ENCODE measurements at regions not wholly inside any gene's neighbourhood (a gene's known extent, or its start where the extent isn't known, plus 50 kb on each side); places are given as distances from the start of the nearest gene placed in this dataset.

GRCh38 chr2:58914733-58915505, 673.8 kb upstream of the FANCL start:
- Histone ChIP-seq H3K9me3 (ENCODE audit: control insufficient read depth, insufficient read depth, low read depth, low read length) (no peaks in the 10 kb centered on the region), H3K4me1 (ENCODE audit: control insufficient read depth, insufficient read depth, low read length) (no peaks in the 10 kb centered on the region), H3K27me3 (ENCODE audit: control insufficient read depth, insufficient read depth, low read length) (no peaks in the 10 kb centered on the region), H3K36me3 (ENCODE audit: control insufficient read depth, insufficient read depth, low read length) (no peaks in the 10 kb centered on the region), H3K4me3 (ENCODE audit: low read depth in 2 of 2, low read length in 2 of 2) (no peak overlapping the region), H3K27ac (ENCODE audit: low read length) (no peak overlapping the region)
- TF ChIP-seq, protein P1, sequence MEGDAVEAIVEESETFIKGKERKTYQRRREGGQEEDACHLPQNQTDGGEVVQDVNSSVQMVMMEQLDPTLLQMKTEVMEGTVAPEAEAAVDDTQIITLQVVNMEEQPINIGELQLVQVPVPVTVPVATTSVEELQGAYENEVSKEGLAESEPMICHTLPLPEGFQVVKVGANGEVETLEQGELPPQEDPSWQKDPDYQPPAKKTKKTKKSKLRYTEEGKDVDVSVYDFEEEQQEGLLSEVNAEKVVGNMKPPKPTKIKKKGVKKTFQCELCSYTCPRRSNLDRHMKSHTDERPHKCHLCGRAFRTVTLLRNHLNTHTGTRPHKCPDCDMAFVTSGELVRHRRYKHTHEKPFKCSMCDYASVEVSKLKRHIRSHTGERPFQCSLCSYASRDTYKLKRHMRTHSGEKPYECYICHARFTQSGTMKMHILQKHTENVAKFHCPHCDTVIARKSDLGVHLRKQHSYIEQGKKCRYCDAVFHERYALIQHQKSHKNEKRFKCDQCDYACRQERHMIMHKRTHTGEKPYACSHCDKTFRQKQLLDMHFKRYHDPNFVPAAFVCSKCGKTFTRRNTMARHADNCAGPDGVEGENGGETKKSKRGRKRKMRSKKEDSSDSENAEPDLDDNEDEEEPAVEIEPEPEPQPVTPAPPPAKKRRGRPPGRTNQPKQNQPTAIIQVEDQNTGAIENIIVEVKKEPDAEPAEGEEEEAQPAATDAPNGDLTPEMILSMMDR (IDR thresholded peaks at IDR 0.05): no peak
- TF ChIP-seq REST (IDR thresholded peaks at IDR 0.05; ENCODE audit: insufficient read depth in 1 of 2, low read depth in 2 of 2, low read length in 1 of 2): no peak
- ATAC-seq (no peak), DNase-seq (ENCODE audit: low read depth, low spot score) (no peak)
- in situ Hi-C loops (cut with HindIII; ENCODE audit: low pct_unique_long_range_greater_than_20kb, low sequenced_read_pairs): no loop called here
- intact Hi-C loops (cut with micrococcal nuclease; ENCODE audit: unreplicated experiment): no loop called here
- CTCF ChIA-PET: no interaction called here
- POLR2A ChIA-PET: no interaction called here
- no TSS peak for BruUV-seq (replicated peaks)

- H3K9me3 ChIP-seq (ENCODE audit: control insufficient read depth, insufficient read depth, low read depth, low read length): no peaks in the 10 kb centered on the region
- ATAC-seq (no peak), DNase-seq (ENCODE audit: low read depth, low spot score) (no peak)
- ChIA-PET POLR2A (no interaction called here), CTCF (no interaction called here)
- H3K27ac ChIP-seq (ENCODE audit: low read length): no peak overlapping the region
- intact Hi-C loops (cut with micrococcal nuclease; ENCODE audit: unreplicated experiment): no loop called here
- BruUV-seq (replicated peaks): no TSS peak
- no peaks in the 10 kb centered on the region for H3K36me3 ChIP-seq (ENCODE audit: control insufficient read depth, insufficient read depth, low read length)
- TF ChIP-seq REST (IDR thresholded peaks at IDR 0.05; ENCODE audit: insufficient read depth in 1 of 2, low read depth in 2 of 2, low read length in 1 of 2) (no peak), POLR2AphosphoS5 (IDR thresholded peaks at IDR 0.05; ENCODE audit: low read depth, low read length) (no peak), TCF7L2 (IDR thresholded peaks at IDR 0.05; ENCODE audit: low read depth, low read length) (no peak), SIN3A (IDR thresholded peaks at IDR 0.05; ENCODE audit: borderline replicate concordance, insufficient read depth, low read depth, low read length) (no peak)
- TF ChIP-seq, protein P1 (IDR thresholded peaks at IDR 0.05): no peak
- no peaks in the 10 kb centered on the region for H3K27me3 ChIP-seq (ENCODE audit: control insufficient read depth, insufficient read depth, low read length)
- no peaks in the 10 kb centered on the region for H3K4me1 ChIP-seq (ENCODE audit: control insufficient read depth, insufficient read depth, low read length)
- H3K4me3 ChIP-seq (ENCODE audit: low read depth in 2 of 2, low read length in 2 of 2): no peak overlapping the region
- in situ Hi-C loops (cut with HindIII; ENCODE audit: low pct_unique_long_range_greater_than_20kb, low sequenced_read_pairs): no loop called here
Observed at GRCh38 chr2:58913082-58913726, 672.1 kb upstream of the FANCL start.
